Esophagus squamous epithelium (tissue), 4 donors: ENCODE measurements at regions not wholly inside any gene's neighbourhood (a gene's known extent, or its start where the extent isn't known, plus 50 kb on each side); places are given as distances from the start of the nearest gene placed in this dataset.

ENCODE experiments used
- CTCF ChIP-seq, 6 experiments: fragments of 450-650 bp in 4 of 6; fragments of 200-600 bp in 2 of 6; sonication (generic) in 2 of 6; IDR thresholded peaks; one replicate each; pipeline ENCODE4 v1.5.1; 2016 to 2019; ENCODE audit warnings: antibody characterized with exemption in 6 of 6, mild to moderate bottlenecking in 4 of 6, moderate library complexity in 4 of 6
- POLR2A ChIP-seq, 4 donors: fragments of 450-650 bp; IDR thresholded peaks; one replicate each; pipeline ENCODE4 v1.6.1; 2017; ENCODE audit warnings: antibody characterized with exemption in 4 of 4, mild to moderate bottlenecking in 4 of 4, moderate library complexity in 3 of 4

- TF ChIP-seq CTCF (IDR thresholded peaks at IDR 0.05) = no peak
- TF ChIP-seq POLR2A (IDR thresholded peaks at IDR 0.05) = no peak
Observed at GRCh38 chr5:110335361-110336066, 391.0 kb downstream of the TMEM232 start.
